Fibroblast of lung (primary cell): ENCODE measurements at regions not wholly inside any gene's neighbourhood (a gene's known extent, or its start where the extent isn't known, plus 50 kb on each side); places are given as distances from the start of the nearest gene placed in this dataset.

Source experiments
- DNase-seq, 2 donors: peaks; one replicate each; pipeline versions ENCODE4 v3.0.0 to v3.0.0-alpha.2; 2010; ENCODE audit warnings: low read depth in 2 of 2
- H2AFZ ChIP-seq: 2 replicates; pipeline ENCODE4 v1.5.1; 2012; ENCODE audit warnings: low read length, control low read depth, inconsistent platforms
- H3K27ac ChIP-seq: 2 replicates; pipeline ENCODE4 v1.5.1; 2011; ENCODE audit warnings: low read length, control low read depth; ENCODE audit not compliant: insufficient read depth
- H3K27me3 ChIP-seq: 2 replicates; pipeline ENCODE4 v1.5.1; 2011; ENCODE audit warnings: mild to moderate bottlenecking, low read length; ENCODE audit not compliant: control insufficient read depth, insufficient read depth
- H3K36me3 ChIP-seq: 2 replicates; pipeline ENCODE4 v1.5.1; 2011; ENCODE audit warnings: low read length; ENCODE audit not compliant: control insufficient read depth, insufficient read depth
- H3K4me1 ChIP-seq: 2 replicates; pipeline ENCODE4 v1.5.1; 2011; ENCODE audit warnings: low read length; ENCODE audit not compliant: control insufficient read depth, insufficient read depth; ENCODE audit errors: extremely low read depth
- H3K4me2 ChIP-seq: 2 replicates; pipeline ENCODE4 v1.5.1; 2011; ENCODE audit warnings: low read length, control low read depth; ENCODE audit not compliant: insufficient read depth; ENCODE audit errors: extremely low read depth
- H3K4me3 ChIP-seq, 4 experiments: fragments of 200-600 bp in 1 of 4; sonication (generic) in 1 of 4; replicated peaks in 1 of 4; 2 replicates each; pipeline ENCODE4 v1.5.1; 2011 to 2016; ENCODE audit warnings: low read length in 4 of 4, low read depth in 3 of 4, mild to moderate bottlenecking in 3 of 4, control low read depth in 2 of 4, inconsistent platforms in 1 of 4, mixed read lengths in 1 of 4; ENCODE audit not compliant: insufficient read depth in 1 of 4; ENCODE audit errors: control extremely low read depth in 1 of 4
- H3K79me2 ChIP-seq: 2 replicates; pipeline ENCODE4 v1.5.1; 2012; ENCODE audit warnings: mild to moderate bottlenecking, low read length, inconsistent platforms; ENCODE audit not compliant: control insufficient read depth, insufficient read depth
- H3K9ac ChIP-seq: 2 replicates; pipeline ENCODE4 v1.5.1; 2011; ENCODE audit warnings: mild to moderate bottlenecking, low read length, control low read depth; ENCODE audit not compliant: insufficient read depth
- H3K9me3 ChIP-seq: 2 replicates; pipeline ENCODE4 v1.5.1; 2012; ENCODE audit warnings: low read depth, low read length; ENCODE audit not compliant: control insufficient read depth, insufficient read depth
- H4K20me1 ChIP-seq: 2 replicates; pipeline ENCODE4 v1.5.1; 2011; ENCODE audit warnings: low read length; ENCODE audit not compliant: control insufficient read depth, insufficient read depth; ENCODE audit errors: extremely low read depth
- EZH2 ChIP-seq: IDR thresholded peaks from 2 replicates; pipeline ENCODE4 v1.5.1; 2012; ENCODE audit warnings: low read length, control low read depth, mild to moderate bottlenecking; ENCODE audit errors: missing control alignments
- TF ChIP-seq, protein P1 (sequence below), 2 donors: IDR thresholded peaks in 1 of 2; conservative IDR thresholded peaks in 1 of 2; 1 replicate in 1 of 2; 2 replicates in 1 of 2; pipeline ENCODE4 v1.5.1; 2011 to 2012; ENCODE audit warnings: low read length in 2 of 2, control low read depth in 1 of 2, inconsistent platforms in 1 of 2, low read depth in 1 of 2, mild to moderate bottlenecking in 1 of 2

DNA sequence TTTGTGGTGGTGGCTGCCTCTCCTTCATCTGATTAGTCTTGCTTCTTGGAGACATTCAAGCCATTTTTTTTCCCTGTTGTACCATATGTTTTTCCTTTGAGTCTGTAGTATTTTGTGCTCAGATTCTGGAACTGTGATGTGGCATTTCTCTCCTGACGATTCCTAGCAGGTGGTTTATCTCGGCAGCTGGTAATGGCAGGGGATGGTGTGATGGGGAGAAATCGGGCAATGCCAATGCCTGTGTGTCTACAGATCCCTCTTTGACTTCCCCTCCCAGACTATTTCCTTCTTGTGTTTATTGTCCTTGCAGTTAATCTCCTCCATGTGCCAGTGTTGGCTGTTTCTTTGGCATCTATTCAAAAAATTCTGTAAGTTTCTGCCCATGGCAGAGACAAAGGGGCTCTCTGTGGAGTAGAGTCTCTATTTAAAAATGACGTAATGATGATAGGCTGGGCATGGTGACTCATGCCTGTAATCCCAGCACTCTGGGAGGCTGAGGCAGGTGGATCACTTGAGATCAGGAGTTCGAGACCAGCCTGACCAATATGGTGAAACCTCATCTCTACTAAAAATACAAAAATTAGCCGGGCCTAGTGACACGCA is 90.2 kb upstream of the ERCC4 start:
- no peaks in the 10 kb centered on the region for H3K36me3 ChIP-seq
- H3K9me3 ChIP-seq = no peaks in the 10 kb centered on the region
- no peak overlapping the region for H3K27ac ChIP-seq
- no peak overlapping the region for H2AFZ ChIP-seq
- H3K4me2 ChIP-seq = no peak overlapping the region
- H3K4me1 ChIP-seq = no peaks in the 10 kb centered on the region
- H3K27me3 ChIP-seq = no peaks in the 10 kb centered on the region
- H3K79me2 ChIP-seq = no peaks in the 10 kb centered on the region
- no peak for DNase-seq
- no peak for TF ChIP-seq EZH2
- TF ChIP-seq, protein P1, sequence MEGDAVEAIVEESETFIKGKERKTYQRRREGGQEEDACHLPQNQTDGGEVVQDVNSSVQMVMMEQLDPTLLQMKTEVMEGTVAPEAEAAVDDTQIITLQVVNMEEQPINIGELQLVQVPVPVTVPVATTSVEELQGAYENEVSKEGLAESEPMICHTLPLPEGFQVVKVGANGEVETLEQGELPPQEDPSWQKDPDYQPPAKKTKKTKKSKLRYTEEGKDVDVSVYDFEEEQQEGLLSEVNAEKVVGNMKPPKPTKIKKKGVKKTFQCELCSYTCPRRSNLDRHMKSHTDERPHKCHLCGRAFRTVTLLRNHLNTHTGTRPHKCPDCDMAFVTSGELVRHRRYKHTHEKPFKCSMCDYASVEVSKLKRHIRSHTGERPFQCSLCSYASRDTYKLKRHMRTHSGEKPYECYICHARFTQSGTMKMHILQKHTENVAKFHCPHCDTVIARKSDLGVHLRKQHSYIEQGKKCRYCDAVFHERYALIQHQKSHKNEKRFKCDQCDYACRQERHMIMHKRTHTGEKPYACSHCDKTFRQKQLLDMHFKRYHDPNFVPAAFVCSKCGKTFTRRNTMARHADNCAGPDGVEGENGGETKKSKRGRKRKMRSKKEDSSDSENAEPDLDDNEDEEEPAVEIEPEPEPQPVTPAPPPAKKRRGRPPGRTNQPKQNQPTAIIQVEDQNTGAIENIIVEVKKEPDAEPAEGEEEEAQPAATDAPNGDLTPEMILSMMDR (conservative IDR thresholded peaks at IDR 0.05 in 1 of 2, IDR thresholded peaks at IDR 0.05 in 1 of 2; ENCODE audit: low read depth in 1 of 2, low read length in 2 of 2) = no peak
- H4K20me1 ChIP-seq = no peaks in the 10 kb centered on the region
- no peak overlapping the region for H3K9ac ChIP-seq
- no peak overlapping the region for H3K4me3 ChIP-seq

DNA sequence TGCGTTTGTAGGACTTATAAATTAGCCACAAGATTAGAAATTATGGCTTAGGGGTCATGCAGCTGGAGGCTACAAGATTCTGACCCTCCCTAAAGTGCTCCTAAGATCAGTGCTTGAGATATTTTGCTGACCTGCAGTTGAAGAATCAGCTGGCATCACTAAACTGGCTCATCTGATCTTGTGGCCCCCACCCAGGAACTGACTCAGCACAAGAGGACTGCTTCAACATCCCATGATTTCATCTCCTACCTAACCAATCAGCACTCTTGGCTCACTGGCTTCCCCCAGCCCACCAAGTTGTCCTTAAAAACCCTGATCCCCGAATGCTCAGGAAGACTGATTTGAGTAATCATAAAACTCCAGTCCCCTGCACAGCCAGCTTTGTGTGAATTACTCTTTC is 86.4 kb upstream of the ERCC4 start:
- Histone ChIP-seq H3K4me2 (no peak overlapping the region), H3K79me2 (no peaks in the 10 kb centered on the region), H3K4me1 (no peaks in the 10 kb centered on the region), H4K20me1 (no peaks in the 10 kb centered on the region), H3K27me3 (no peaks in the 10 kb centered on the region), H2AFZ (no peak overlapping the region), H3K36me3 (no peaks in the 10 kb centered on the region), H3K9ac (no peak overlapping the region), H3K4me3 (no peak overlapping the region), H3K9me3 (no peaks in the 10 kb centered on the region), H3K27ac (no peak overlapping the region)
- TF ChIP-seq, protein P1 (conservative IDR thresholded peaks at IDR 0.05 in 1 of 2, IDR thresholded peaks at IDR 0.05 in 1 of 2; ENCODE audit: low read depth in 1 of 2, low read length in 2 of 2) = no peak
- no peak for TF ChIP-seq EZH2
- no peak for DNase-seq

DNA sequence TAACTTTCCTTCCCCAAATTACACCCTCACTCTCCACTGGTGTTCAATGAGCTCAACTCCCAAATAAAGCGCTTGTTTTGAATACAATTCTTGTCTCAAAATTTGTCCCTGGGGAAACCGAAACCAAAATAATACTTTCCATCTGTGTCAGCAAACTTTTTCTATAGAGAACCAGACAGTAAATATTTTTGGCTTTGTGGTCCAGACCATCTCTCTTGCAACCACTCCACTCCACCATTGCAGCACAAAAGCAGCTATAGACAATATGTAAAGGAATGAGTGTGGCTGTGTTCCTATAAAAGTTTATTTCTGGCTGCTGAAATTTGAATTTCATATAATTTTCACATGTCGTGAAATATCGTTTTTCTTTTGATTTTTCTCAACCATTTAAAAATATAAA is 84.6 kb upstream of the ERCC4 start:
- Histone ChIP-seq H3K4me3 (no peak overlapping the region), H3K79me2 (no peaks in the 10 kb centered on the region), H2AFZ (no peak overlapping the region), H4K20me1 (no peaks in the 10 kb centered on the region), H3K27ac (no peak overlapping the region), H3K9ac (no peak overlapping the region), H3K27me3 (no peaks in the 10 kb centered on the region), H3K36me3 (no peaks in the 10 kb centered on the region), H3K9me3 (no peaks in the 10 kb centered on the region), H3K4me2 (no peak overlapping the region), H3K4me1 (no peaks in the 10 kb centered on the region)
- TF ChIP-seq, protein P1 (conservative IDR thresholded peaks at IDR 0.05 in 1 of 2, IDR thresholded peaks at IDR 0.05 in 1 of 2; ENCODE audit: low read depth in 1 of 2, low read length in 2 of 2) = no peak
- no peak for TF ChIP-seq EZH2
- DNase-seq = no peak
